Prostate gland (tissue), 2 donors: ENCODE measurements at regions not wholly inside any gene's neighbourhood (a gene's known extent, or its start where the extent isn't known, plus 50 kb on each side); places are given as distances from the start of the nearest gene placed in this dataset.

Experiments
- DNase-seq: peaks from one replicate; pipeline ENCODE4 v3.0.0-alpha.2; 2019; ENCODE audit warnings: low spot score
- H3K27ac ChIP-seq, 2 donors: fragments of 200-600 bp; sonication (generic); 2 replicates each; pipeline ENCODE4 v1.5.1; 2017 to 2019
- H3K27me3 ChIP-seq: fragments of 200-600 bp; sonication (generic); replicated peaks from 2 replicates; pipeline ENCODE4 v1.5.1; 2019; ENCODE audit not compliant: insufficient read depth
- H3K36me3 ChIP-seq, 2 donors: fragments of 200-600 bp; sonication (generic); 1 replicate in 1 of 2; 2 replicates in 1 of 2; pipeline versions ENCODE4 v1.5.1 to v1.8.1; 2017 to 2019
- H3K4me1 ChIP-seq: fragments of 200-600 bp; sonication (generic); replicated peaks from 2 replicates; pipeline ENCODE4 v1.5.1; 2019
- H3K4me3 ChIP-seq, 2 donors: fragments of 200-600 bp; sonication (generic); 2 replicates each; pipeline ENCODE4 v1.5.1; 2017 to 2019
- H3K9me3 ChIP-seq: fragments of 200-600 bp; sonication (generic); 2 replicates; pipeline ENCODE4 v1.5.1; 2017
- POLR2A ChIP-seq: fragments of 450-650 bp; IDR thresholded peaks from one replicate; pipeline ENCODE4 v1.6.1; 2016; ENCODE audit warnings: antibody characterized with exemption, mild to moderate bottlenecking
- POLR2AphosphoS5 ChIP-seq: sonication (generic); formaldehyde crosslinking; IDR thresholded peaks from one replicate; pipeline ENCODE4 v1.6.1; 2017; ENCODE audit warnings: antibody characterized with exemption
- WGBS: methylation state at CpG from one replicate; pipeline ENCODE4 v1.1.5; 2018; 5-methylcytosine and 5-hydroxymethylcytosine counted together
- intact Hi-C: fragments of 100-400 bp; cut with DNase I; formaldehyde crosslinking; loops from one replicate; pipeline ENCODE4 v1.14.2; 2022
- TF ChIP-seq, protein P1 (sequence below), 4 experiments: fragments of 200-600 bp in 2 of 4; fragments of 450-650 bp in 2 of 4; sonication (generic) in 2 of 4; IDR thresholded peaks; 1 replicate in 3 of 4; 2 replicates in 1 of 4; pipeline ENCODE4 v1.5.1; 2016 to 2019; ENCODE audit warnings: antibody characterized with exemption in 4 of 4, mild to moderate bottlenecking in 2 of 4, moderate library complexity in 2 of 4

DNA sequence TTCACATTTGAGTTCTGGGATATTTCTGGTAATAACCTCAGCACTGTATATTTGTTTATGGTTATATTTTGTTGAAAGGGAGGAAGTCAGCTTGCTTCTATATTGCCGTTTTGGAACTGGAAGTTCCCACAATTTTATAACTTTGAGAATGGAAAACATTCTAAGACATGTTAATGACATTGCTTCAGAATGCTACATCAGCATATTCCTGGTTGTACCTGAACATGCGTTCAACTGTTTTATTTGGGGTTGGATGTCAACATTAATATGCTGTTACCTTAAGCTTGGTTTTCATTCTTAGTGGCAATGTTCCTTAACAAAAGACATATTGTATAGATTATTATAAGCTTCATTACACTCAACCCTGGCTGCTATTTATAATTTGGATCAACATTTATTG is 489.4 kb upstream of the MAGEB18 start:
- Histone ChIP-seq H3K4me3 (no peak overlapping the region), H3K4me1 (no peaks in the 10 kb centered on the region), H3K9me3 (no peaks in the 10 kb centered on the region), H3K27me3 (no peaks in the 10 kb centered on the region), H3K36me3 (no peaks in the 10 kb centered on the region), H3K27ac (no peak overlapping the region)
- 63% methylated on average over 2 of the region's 2 CpGs for WGBS
- intact Hi-C loops = no loop called here
- DNase-seq = no peak
- TF ChIP-seq POLR2AphosphoS5 = no peak
- no peak for TF ChIP-seq POLR2A
- TF ChIP-seq, protein P1, sequence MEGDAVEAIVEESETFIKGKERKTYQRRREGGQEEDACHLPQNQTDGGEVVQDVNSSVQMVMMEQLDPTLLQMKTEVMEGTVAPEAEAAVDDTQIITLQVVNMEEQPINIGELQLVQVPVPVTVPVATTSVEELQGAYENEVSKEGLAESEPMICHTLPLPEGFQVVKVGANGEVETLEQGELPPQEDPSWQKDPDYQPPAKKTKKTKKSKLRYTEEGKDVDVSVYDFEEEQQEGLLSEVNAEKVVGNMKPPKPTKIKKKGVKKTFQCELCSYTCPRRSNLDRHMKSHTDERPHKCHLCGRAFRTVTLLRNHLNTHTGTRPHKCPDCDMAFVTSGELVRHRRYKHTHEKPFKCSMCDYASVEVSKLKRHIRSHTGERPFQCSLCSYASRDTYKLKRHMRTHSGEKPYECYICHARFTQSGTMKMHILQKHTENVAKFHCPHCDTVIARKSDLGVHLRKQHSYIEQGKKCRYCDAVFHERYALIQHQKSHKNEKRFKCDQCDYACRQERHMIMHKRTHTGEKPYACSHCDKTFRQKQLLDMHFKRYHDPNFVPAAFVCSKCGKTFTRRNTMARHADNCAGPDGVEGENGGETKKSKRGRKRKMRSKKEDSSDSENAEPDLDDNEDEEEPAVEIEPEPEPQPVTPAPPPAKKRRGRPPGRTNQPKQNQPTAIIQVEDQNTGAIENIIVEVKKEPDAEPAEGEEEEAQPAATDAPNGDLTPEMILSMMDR (IDR thresholded peaks at IDR 0.05) = no peak

DNA sequence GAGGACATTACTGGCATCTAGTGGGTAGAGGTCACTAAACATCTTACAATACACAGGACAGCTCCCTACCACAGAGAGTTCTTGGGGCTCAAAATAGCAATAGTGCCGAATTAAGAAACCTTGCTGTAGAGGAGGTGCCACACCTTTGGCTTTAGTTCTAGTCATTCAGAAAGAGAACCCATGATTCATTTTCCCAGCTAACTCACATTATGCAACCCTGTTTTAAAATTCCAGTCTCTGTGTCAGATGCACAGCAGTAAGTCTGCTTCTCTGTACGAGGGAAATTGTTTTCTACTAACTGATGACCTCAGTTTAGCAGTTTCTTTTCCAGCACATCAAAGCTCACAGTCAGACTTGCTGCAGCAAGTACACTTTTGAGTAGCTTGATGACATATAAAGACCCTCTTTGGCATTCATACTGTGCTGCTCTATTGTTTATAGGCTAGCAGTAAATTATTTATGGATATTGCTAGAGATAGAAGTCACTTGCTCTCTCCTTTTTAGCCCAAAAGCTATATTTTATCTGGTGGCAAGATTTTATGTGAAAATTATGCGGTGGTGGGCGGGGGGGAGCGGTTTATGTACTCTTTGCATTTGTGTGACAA is 487.8 kb upstream of the MAGEB18 start:
- H3K27me3 ChIP-seq = no peaks in the 10 kb centered on the region
- TF ChIP-seq POLR2A (no peak), POLR2AphosphoS5 (no peak)
- TF ChIP-seq, protein P1 (IDR thresholded peaks at IDR 0.05) = no peak
- no peak overlapping the region for H3K4me3 ChIP-seq
- no peaks in the 10 kb centered on the region for H3K9me3 ChIP-seq
- H3K36me3 ChIP-seq = no peaks in the 10 kb centered on the region
- intact Hi-C loops = no loop called here
- H3K4me1 ChIP-seq = no peaks in the 10 kb centered on the region
- no peak for DNase-seq
- no peak overlapping the region for H3K27ac ChIP-seq
- WGBS = 23% methylated on average over 5 of the region's 5 CpGs

DNA sequence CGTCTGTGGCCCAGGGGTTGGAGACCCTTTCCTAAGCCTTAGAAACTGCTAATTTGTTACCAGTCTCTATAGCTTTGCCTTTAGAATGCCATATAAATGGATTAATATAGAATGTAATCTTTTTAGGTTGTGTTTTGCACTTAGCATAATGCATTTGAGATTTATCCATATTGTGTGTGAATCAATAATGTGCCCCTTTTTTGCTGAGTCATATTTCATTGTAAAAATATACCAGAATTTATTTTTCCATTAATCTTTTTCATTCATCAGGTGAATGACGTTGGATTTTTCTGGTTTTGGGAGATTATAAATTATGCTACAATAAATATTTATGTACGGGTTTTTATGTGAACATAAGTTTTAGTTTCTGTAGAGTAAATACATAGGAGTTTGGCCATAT is 478.8 kb upstream of the MAGEB18 start:
- H3K4me3 ChIP-seq = no peak overlapping the region

DNA sequence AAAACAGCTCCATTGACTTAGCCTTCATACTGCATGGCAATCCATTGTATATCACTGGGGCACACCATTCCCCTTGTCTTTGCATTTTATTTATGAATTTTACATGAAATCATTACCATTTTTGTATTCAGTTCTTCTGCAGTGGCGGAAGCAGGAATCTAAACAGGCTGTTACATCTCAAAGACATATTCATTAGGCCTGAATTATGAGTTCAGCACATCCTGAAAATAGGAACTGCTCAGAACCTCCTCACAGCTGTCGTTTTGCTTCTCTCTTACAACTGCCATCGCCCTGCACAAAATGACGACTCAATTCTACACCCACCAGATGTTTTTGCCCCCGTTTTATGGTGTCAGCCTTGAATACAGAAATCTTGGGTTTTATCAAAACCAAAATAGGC is 474.4 kb upstream of the MAGEB18 start:
- H3K36me3 ChIP-seq = no peaks in the 10 kb centered on the region
- TF ChIP-seq POLR2AphosphoS5 (no peak), POLR2A (no peak)
- TF ChIP-seq, protein P1 (IDR thresholded peaks at IDR 0.05) = no peak
- no peaks in the 10 kb centered on the region for H3K27me3 ChIP-seq
- H3K9me3 ChIP-seq = no peaks in the 10 kb centered on the region
- H3K4me1 ChIP-seq = no peaks in the 10 kb centered on the region
- H3K27ac ChIP-seq = no peak overlapping the region
- DNase-seq = no peak
- WGBS = 48% methylated on average over 5 of the region's 5 CpGs
- H3K4me3 ChIP-seq = no peak overlapping the region
- intact Hi-C loops = no loop called here

More for the DNA sequence above, 478.8 kb upstream of the MAGEB18 start:
- no peak for DNase-seq
- Histone ChIP-seq H3K36me3 (no peaks in the 10 kb centered on the region), H3K27me3 (no peaks in the 10 kb centered on the region), H3K27ac (no peak overlapping the region), H3K9me3 (no peaks in the 10 kb centered on the region), H3K4me1 (no peaks in the 10 kb centered on the region)
- WGBS = 67% methylated on average over 2 of the region's 3 CpGs
- intact Hi-C loops = no loop called here
- TF ChIP-seq POLR2AphosphoS5 = no peak
- TF ChIP-seq, protein P1 (IDR thresholded peaks at IDR 0.05) = no peak
- no peak for TF ChIP-seq POLR2A

DNA sequence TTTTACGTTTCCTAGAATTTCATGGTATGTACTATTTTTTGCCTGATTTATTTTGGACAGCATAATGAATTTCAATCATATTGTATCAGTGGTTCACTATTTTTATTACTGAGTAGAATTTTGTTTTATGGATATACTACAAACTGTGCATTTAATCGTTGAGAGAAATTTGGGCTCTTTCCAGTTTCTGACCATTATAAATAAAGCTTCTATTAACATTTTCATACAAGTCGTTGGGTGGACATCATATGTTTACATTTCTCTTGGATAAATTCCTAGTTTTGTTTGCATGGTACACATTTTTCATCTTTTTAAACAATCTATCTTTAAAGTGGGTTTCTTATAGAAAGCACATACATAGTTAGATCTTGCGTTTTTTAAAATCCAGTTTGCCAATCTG is 472.7 kb upstream of the MAGEB18 start:
- Histone ChIP-seq H3K4me1 (no peaks in the 10 kb centered on the region), H3K36me3 (no peaks in the 10 kb centered on the region), H3K9me3 (no peaks in the 10 kb centered on the region), H3K27me3 (no peaks in the 10 kb centered on the region), H3K27ac (no peak overlapping the region), H3K4me3 (no peak overlapping the region)
- TF ChIP-seq POLR2AphosphoS5 (no peak), POLR2A (no peak)
- TF ChIP-seq, protein P1 (IDR thresholded peaks at IDR 0.05) = no peak
- intact Hi-C loops = no loop called here
- WGBS = 40% methylated on average over 4 of the region's 4 CpGs
- DNase-seq = no peak
